AG04450 (cell line): ENCODE measurements at regions not wholly inside any gene's neighbourhood (a gene's known extent, or its start where the extent isn't known, plus 50 kb on each side); places are given as distances from the start of the nearest gene placed in this dataset.
"Not testable (repeated sequence)": the region's sequence is repeated elsewhere in the genome, so short reads cannot be mapped to it uniquely, and the experiment has no call there.

ENCODE experiments used
- CTCF ChIA-PET: fragments of 300-600, 350-600 bp; formaldehyde crosslinking; extraction: SDS; loops from one replicate; lab custom pipeline; 2022; ENCODE audit warnings: antibody characterized with exemption, inconsistent platforms; lab: Charles Lee
- POLR2A ChIA-PET: fragments of 350-600 bp; formaldehyde crosslinking; extraction: SDS; loops from one replicate; lab custom pipeline; 2021; ENCODE audit warnings: antibody characterized with exemption, inconsistent platforms; lab: Yijun Ruan, JAX
- DNase-seq: peaks from one replicate; pipeline ENCODE4 v3.0.0-alpha.2; 2011; ENCODE audit warnings: low read depth, low spot score
- H3K27ac ChIP-seq: one replicate; pipeline ENCODE4 v1.5.1; 2012; ENCODE audit warnings: low read depth, low read length, control low read depth
- H3K27me3 ChIP-seq: one replicate; pipeline ENCODE4 v1.6.0; 2012; ENCODE audit warnings: low read length; ENCODE audit not compliant: control insufficient read depth, insufficient read depth
- H3K4me3 ChIP-seq: 2 replicates; pipeline ENCODE4 v1.5.1; 2011; ENCODE audit warnings: mild to moderate bottlenecking, low read depth, low read length, control low read depth
- H3K9me3 ChIP-seq: 2 replicates; pipeline ENCODE4 v1.5.1; 2012; ENCODE audit warnings: low read length; ENCODE audit not compliant: control insufficient read depth, insufficient read depth
- TF ChIP-seq, protein P1 (sequence below): IDR thresholded peaks from 2 replicates; pipeline ENCODE4 v1.5.1; 2011; ENCODE audit warnings: low read depth, low read length, control low read depth, inconsistent platforms

DNA sequence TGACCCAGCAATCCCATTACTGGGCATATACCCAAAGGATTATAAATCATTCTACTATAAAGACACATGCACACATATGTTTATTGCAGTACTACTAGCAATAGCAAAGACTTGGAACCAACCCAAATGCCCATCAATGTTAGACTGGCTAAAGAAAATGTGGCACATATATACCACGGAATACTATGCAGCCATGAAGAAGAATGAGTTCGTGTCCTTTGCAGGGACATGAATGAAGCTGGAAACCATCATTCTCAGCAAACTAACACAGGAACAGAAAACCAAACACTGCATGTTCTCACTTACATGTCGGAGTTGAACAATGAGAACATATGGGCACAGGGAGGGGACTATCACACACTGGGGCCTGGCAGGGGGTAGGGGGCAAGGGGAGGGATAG, 183.0 kb downstream of the HACE1 start:
- H3K27me3 ChIP-seq, H3K4me3 ChIP-seq, DNase-seq, CTCF ChIA-PET, POLR2A ChIA-PET, H3K9me3 ChIP-seq, H3K27ac ChIP-seq: not testable (repeated sequence)

DNA sequence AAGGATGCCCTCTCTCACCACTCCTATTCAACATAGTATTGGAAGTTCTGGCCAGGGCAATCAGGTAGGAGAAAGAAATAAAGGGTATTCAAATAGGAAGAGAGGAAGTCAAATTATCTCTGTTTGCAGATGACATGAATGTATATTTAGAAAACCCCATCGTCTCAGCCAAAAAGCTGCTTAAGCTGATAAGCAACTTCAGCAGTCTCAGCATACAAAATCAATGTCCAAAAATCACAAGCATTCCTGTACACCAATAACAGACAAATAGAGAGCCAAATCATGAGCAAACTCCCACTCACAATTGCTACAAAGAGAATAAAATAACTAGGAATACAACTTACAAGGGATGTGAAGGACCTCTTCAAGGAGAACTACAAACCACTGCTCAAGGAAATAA, 184.6 kb downstream of the HACE1 start:
- DNase-seq, POLR2A ChIA-PET, CTCF ChIA-PET: not testable (repeated sequence)

DNA sequence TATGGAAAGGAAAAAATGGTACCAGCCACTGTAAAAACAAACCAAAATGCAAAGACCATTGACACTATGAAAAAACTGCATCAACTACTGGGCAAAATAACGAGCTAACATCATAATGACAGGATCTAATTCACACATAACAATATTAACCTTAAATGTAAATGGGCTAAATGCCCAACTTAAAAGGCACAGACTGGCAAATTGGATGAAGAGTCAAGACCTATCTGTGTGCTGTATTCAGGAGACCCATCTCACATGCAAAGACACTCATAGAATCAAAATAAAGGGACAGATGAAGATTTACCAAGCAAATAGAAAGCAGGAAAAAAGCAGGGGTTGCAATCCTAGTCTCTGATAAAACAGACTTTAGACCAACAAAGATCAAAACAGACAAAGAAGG, 186.6 kb downstream of the HACE1 start:
- CTCF ChIA-PET: not testable (repeated sequence)

More for the DNA sequence above, 184.6 kb downstream of the HACE1 start:
- H3K27ac ChIP-seq, H3K9me3 ChIP-seq, H3K4me3 ChIP-seq, H3K27me3 ChIP-seq: not testable (repeated sequence)

DNA sequence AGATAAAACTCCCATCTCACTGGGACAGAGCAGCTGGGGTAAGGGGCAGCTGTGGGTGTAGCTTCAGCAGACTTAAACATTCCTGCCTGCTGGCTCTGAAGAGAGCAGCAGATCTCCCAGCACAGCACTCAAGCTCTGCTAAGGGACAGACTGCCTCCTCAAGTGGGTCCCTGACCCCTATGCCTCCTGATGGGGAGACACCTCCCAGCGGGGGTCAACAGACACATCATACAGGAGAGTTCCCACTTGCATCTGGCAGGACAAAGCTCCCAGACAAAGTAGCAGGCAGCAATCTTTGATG, 188.2 kb downstream of the HACE1 start:
- CTCF ChIA-PET, H3K27me3 ChIP-seq, DNase-seq, H3K4me3 ChIP-seq, H3K27ac ChIP-seq, POLR2A ChIA-PET, H3K9me3 ChIP-seq: not testable (repeated sequence)

More for the DNA sequence above, 186.6 kb downstream of the HACE1 start:
- H3K4me3 ChIP-seq, DNase-seq, H3K27me3 ChIP-seq, H3K9me3 ChIP-seq, H3K27ac ChIP-seq, POLR2A ChIA-PET: not testable (repeated sequence)

DNA sequence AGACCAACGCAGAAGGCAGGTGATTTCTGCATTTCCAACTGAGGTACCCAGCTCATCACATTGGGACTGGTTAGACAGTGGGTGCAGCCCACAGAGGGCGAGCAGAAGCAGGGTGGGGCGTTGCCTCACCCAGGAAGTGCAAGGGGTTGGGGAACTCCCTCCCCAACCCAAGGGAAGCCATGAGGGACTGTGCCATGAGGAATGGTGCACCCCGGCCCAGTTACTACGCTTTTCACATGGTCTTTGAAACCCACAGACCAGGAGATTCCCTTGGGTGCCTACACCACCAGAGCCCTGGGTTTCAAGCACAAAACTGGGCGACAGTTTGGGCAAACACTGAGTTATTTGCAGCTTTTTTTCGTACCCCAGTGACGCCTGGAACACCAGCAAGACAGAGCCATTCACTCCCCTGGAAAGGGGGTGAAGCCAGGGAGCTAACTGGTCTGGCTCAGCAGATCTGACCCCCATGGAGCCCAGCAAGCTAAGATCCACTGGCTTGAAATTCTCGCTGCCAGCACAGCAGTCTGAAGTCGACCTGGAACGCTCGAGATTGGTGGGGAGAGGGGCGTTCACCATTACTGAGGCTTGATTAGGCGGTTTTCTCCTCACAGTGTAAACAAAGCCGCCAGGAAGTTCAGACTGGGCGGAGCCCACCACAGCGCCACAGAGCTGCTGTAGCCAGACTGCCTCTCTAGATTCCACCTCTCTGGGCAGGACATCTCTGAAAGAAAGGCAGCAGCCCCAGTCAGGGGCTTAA, 188.7 kb downstream of the HACE1 start:
- CTCF ChIA-PET: interaction anchor here (1.0 kb wide), 1 partner anchor 11 kb away, joined by 3 read pairs; no protein-coding TSS in a partner anchor
- H3K27ac ChIP-seq, H3K4me3 ChIP-seq, H3K27me3 ChIP-seq, POLR2A ChIA-PET, H3K9me3 ChIP-seq, DNase-seq: not testable (repeated sequence)

DNA sequence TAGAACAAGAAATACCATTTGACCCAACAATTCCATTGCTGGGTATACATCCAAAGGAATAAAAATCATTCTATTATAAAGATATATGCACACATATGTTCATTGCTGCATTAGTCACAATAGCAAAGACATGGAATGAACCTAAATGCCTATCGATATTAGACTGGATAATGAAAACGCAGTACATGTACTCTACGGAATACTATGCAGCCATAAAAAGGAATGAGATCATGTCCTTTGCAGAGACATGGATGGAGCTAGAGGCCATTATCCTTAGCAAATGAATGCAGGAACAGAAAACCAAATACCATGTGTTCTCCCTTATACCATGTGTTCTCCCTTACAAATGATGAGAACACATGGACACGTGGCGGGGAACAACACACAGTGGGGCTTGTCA, 190.2 kb downstream of the HACE1 start:
- TF ChIP-seq, protein P1, sequence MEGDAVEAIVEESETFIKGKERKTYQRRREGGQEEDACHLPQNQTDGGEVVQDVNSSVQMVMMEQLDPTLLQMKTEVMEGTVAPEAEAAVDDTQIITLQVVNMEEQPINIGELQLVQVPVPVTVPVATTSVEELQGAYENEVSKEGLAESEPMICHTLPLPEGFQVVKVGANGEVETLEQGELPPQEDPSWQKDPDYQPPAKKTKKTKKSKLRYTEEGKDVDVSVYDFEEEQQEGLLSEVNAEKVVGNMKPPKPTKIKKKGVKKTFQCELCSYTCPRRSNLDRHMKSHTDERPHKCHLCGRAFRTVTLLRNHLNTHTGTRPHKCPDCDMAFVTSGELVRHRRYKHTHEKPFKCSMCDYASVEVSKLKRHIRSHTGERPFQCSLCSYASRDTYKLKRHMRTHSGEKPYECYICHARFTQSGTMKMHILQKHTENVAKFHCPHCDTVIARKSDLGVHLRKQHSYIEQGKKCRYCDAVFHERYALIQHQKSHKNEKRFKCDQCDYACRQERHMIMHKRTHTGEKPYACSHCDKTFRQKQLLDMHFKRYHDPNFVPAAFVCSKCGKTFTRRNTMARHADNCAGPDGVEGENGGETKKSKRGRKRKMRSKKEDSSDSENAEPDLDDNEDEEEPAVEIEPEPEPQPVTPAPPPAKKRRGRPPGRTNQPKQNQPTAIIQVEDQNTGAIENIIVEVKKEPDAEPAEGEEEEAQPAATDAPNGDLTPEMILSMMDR: no peak
- Histone ChIP-seq H3K9me3 (no peaks in the 10 kb centered on the region), H3K27me3 (no peaks in the 10 kb centered on the region), H3K4me3 (no peak overlapping the region), H3K27ac (no peak overlapping the region)
- no peak for DNase-seq
- POLR2A ChIA-PET: no interaction called here
- CTCF ChIA-PET: interaction anchor here (1.4 kb wide), 1 partner anchor 101 kb away, joined by 4 read pairs; no protein-coding TSS in a partner anchor

DNA sequence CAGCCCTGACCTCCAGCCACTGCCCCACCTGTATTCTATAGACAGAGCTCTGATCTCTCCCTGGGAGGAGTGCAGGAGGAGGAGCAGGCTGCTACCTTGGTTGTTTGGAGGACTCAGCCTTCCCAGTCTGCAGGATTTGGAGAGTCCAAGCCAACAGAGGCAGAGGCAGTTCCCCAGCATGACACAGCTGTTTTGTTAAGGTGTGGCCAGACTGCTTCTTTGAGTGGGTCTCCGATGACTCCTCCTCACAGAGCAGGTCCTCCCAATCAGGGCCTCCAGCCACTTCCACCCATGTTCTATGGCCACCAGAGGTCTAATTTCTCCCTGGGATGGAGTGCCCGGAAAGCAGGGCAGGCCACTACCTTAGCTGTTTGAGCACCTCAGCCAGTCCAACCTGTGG, 203.5 kb downstream of the HACE1 start:
- POLR2A ChIA-PET: no interaction called here
- no peaks in the 10 kb centered on the region for H3K9me3 ChIP-seq
- TF ChIP-seq, protein P1: no peak
- no peak overlapping the region for H3K27ac ChIP-seq
- H3K27me3 ChIP-seq: no peaks in the 10 kb centered on the region
- H3K4me3 ChIP-seq: no peak overlapping the region
- CTCF ChIA-PET: interaction anchor here (1.0 kb wide), 1 partner anchor 129 kb away, joined by 3 read pairs; no protein-coding TSS in a partner anchor
- no peak for DNase-seq
